ENCODE measurements at regions not wholly inside any gene's neighbourhood (a gene's known extent, or its start where the extent isn't known, plus 50 kb on each side); places are given as distances from the start of the nearest gene placed in this dataset.

DNA sequence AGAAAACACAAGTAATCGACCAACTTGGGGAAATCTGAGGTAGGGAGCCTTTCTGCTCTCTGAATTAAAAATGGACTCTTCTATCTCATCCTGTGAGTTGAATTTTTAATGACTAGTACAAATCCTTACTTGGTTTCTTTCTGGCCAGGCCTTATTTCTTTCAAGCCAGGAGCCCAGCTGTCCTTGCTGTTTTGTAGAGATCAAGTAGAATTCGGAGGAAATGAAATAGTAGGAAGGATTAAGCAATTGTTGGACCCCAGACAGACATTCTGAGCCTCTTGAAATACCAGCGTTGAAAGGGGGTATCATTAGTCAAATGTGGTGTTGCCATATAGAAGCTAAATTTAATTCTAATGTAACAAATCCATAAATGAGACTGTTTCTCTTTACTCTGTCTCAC, 53.7 kb upstream of the SMIM15 start:
- H3K36me3 ChIP-seq (ENCODE audit: insufficient read depth, low read length): no peaks in the 10 kb centered on the region
- no peaks in the 10 kb centered on the region for H3K4me1 ChIP-seq (ENCODE audit: insufficient read depth, low read length)
- H4K20me1 ChIP-seq (ENCODE audit: insufficient read depth, low read length): no peaks in the 10 kb centered on the region
- no peak overlapping the region for H3K4me2 ChIP-seq (ENCODE audit: insufficient read depth, low read length)
- H3K4me3 ChIP-seq (ENCODE audit: low read depth in 1 of 2, low read length in 2 of 2): no peak overlapping the region
- H3K27ac ChIP-seq (ENCODE audit: low read length): no peak overlapping the region
- no peak overlapping the region for H3K9ac ChIP-seq (ENCODE audit: low read depth, low read length)
- ATAC-seq (ENCODE audit: insufficient read depth, low read depth) (no peak), DNase-seq (no peak)
- no peaks in the 10 kb centered on the region for H3K79me2 ChIP-seq (ENCODE audit: insufficient read depth, low read length)
- H3K9me3 ChIP-seq (ENCODE audit: insufficient read depth, low read length, severe bottlenecking): no peaks in the 10 kb centered on the region
- TF ChIP-seq, protein P1, sequence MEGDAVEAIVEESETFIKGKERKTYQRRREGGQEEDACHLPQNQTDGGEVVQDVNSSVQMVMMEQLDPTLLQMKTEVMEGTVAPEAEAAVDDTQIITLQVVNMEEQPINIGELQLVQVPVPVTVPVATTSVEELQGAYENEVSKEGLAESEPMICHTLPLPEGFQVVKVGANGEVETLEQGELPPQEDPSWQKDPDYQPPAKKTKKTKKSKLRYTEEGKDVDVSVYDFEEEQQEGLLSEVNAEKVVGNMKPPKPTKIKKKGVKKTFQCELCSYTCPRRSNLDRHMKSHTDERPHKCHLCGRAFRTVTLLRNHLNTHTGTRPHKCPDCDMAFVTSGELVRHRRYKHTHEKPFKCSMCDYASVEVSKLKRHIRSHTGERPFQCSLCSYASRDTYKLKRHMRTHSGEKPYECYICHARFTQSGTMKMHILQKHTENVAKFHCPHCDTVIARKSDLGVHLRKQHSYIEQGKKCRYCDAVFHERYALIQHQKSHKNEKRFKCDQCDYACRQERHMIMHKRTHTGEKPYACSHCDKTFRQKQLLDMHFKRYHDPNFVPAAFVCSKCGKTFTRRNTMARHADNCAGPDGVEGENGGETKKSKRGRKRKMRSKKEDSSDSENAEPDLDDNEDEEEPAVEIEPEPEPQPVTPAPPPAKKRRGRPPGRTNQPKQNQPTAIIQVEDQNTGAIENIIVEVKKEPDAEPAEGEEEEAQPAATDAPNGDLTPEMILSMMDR (IDR thresholded peaks at IDR 0.05; ENCODE audit: borderline replicate concordance, extremely low read depth, low read length, poor library complexity, severe bottlenecking): no peak
- no peak for TF ChIP-seq EZH2 (IDR thresholded peaks at IDR 0.05; ENCODE audit: borderline replicate concordance, low read depth, low read length, severe bottlenecking)
- no peak overlapping the region for H2AFZ ChIP-seq (ENCODE audit: low read depth, low read length)
- H3K27me3 ChIP-seq (ENCODE audit: insufficient read depth, low read length, poor library complexity): no peaks in the 10 kb centered on the region

DNA sequence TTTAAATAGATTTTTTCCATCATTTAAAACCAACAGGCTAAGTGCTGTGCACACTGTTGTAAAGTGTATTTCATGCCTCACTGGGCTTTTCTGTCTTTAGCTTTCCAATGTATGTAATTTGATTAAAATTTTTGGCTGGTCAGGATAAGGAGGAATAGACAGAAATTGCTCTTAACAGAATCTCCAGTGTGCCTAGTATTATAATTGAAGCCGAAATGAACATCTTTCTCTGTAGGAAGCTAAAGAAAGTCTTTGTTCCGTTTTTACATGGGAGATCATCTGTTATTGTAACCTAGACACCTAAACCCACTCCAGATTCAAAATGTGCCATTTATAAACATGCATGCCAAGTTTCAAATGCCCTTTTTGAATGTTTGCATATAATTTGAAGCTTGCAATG, 54.5 kb upstream of the SMIM15 start:
- ATAC-seq (ENCODE audit: insufficient read depth, low read depth) (no peak), DNase-seq (no peak)
- Histone ChIP-seq H3K9me3 (ENCODE audit: insufficient read depth, low read length, severe bottlenecking) (no peaks in the 10 kb centered on the region), H4K20me1 (ENCODE audit: insufficient read depth, low read length) (no peaks in the 10 kb centered on the region), H3K36me3 (ENCODE audit: insufficient read depth, low read length) (no peaks in the 10 kb centered on the region), H3K27me3 (ENCODE audit: insufficient read depth, low read length, poor library complexity) (no peaks in the 10 kb centered on the region), H3K79me2 (ENCODE audit: insufficient read depth, low read length) (no peaks in the 10 kb centered on the region), H3K27ac (ENCODE audit: low read length) (no peak overlapping the region), H3K4me3 (ENCODE audit: low read depth in 1 of 2, low read length in 2 of 2) (no peak overlapping the region), H3K4me1 (ENCODE audit: insufficient read depth, low read length) (no peaks in the 10 kb centered on the region), H3K9ac (ENCODE audit: low read depth, low read length) (no peak overlapping the region), H2AFZ (ENCODE audit: low read depth, low read length) (no peak overlapping the region), H3K4me2 (ENCODE audit: insufficient read depth, low read length) (no peak overlapping the region)
- TF ChIP-seq EZH2 (IDR thresholded peaks at IDR 0.05; ENCODE audit: borderline replicate concordance, low read depth, low read length, severe bottlenecking): no peak
- TF ChIP-seq, protein P1 (IDR thresholded peaks at IDR 0.05; ENCODE audit: borderline replicate concordance, extremely low read depth, low read length, poor library complexity, severe bottlenecking): no peak

DNA sequence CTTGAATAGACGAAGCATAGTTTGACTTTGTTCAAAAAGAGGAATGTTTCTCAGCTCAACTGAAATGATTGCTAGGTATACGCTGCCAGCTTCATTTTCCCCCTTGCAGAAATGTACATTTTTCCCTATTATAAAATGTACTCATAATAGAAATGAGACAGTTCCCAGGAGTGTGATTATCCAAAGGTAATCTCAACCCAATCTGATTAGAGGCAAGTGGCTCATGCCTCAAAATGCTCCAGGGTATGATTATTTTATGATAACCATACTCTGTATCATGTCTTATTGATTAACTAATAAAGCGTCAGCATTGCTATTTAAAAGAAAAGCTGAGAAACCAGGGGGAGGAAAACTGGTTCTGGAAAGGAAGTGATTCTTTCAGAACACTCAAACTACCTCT, 54.9 kb upstream of the SMIM15 start:
- no peaks in the 10 kb centered on the region for H3K79me2 ChIP-seq (ENCODE audit: insufficient read depth, low read length)

More for the DNA sequence above, 54.9 kb upstream of the SMIM15 start:
- TF ChIP-seq, protein P1 (IDR thresholded peaks at IDR 0.05; ENCODE audit: borderline replicate concordance, extremely low read depth, low read length, poor library complexity, severe bottlenecking): no peak
- no peak for TF ChIP-seq EZH2 (IDR thresholded peaks at IDR 0.05; ENCODE audit: borderline replicate concordance, low read depth, low read length, severe bottlenecking)
- no peaks in the 10 kb centered on the region for H3K36me3 ChIP-seq (ENCODE audit: insufficient read depth, low read length)
- no peaks in the 10 kb centered on the region for H3K27me3 ChIP-seq (ENCODE audit: insufficient read depth, low read length, poor library complexity)
- DNase-seq: no peak
- H3K4me1 ChIP-seq (ENCODE audit: insufficient read depth, low read length): no peaks in the 10 kb centered on the region
- no peaks in the 10 kb centered on the region for H3K9me3 ChIP-seq (ENCODE audit: insufficient read depth, low read length, severe bottlenecking)
- H2AFZ ChIP-seq (ENCODE audit: low read depth, low read length): no peak overlapping the region
- no peak overlapping the region for H3K4me3 ChIP-seq (ENCODE audit: low read depth in 1 of 2, low read length in 2 of 2)
- no peaks in the 10 kb centered on the region for H4K20me1 ChIP-seq (ENCODE audit: insufficient read depth, low read length)
- H3K27ac ChIP-seq (ENCODE audit: low read length): no peak overlapping the region
- H3K9ac ChIP-seq (ENCODE audit: low read depth, low read length): no peak overlapping the region
- no peak for ATAC-seq (ENCODE audit: insufficient read depth, low read depth)
- no peak overlapping the region for H3K4me2 ChIP-seq (ENCODE audit: insufficient read depth, low read length)

Measured in DND-41 (cell line).